Stimulated activated CD4-positive, alpha-beta T cell treated with anti-CD3 and anti-CD28 coated beads, Interleukin-4, amount 100 ng/mL, for 24 hours (primary cell): ENCODE measurements at regions not wholly inside any gene's neighbourhood (a gene's known extent, or its start where the extent isn't known, plus 50 kb on each side); places are given as distances from the start of the nearest gene placed in this dataset.
A peak's percentile ranks its signal among the peaks of the same experiment; 100 is the strongest.

Experiments used
- DNase-seq: peaks from one replicate; pipeline ENCODE4 v3.0.0-alpha.2; 2020

DNA sequence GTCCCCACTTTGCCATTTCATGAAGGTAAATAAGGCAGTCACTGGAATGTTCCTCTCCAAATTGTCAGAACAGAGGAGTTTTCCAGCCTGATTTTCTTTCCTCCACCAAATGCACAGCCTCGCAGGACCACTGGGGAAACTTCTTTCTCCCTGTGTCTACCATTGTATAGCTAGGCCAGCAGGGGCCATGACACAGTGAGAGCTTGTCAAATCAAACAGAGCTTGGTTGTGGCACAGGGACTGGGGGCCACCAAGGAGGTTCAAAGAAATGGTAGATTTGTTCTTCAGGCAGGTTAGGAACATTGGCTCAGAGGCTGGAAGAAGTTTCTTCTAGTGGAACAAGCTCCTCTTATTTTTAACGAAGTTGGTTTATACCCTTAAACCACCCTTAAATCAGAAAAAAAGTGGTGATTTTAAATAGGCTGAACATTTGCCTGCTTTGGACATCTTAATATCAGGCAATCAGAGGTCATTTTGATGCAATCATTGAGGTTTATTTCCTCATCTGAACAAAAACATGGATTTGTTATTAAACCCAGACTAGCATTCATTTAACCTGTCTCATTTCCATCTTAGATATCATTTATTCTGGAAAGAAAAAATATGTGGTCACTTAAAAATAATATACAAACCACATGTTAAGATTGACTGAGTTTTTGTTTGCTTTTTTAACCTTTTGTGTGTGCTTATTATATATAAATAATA lies 105.6 kb downstream of the GTPBP8 start:
- no peak for DNase-seq

DNA sequence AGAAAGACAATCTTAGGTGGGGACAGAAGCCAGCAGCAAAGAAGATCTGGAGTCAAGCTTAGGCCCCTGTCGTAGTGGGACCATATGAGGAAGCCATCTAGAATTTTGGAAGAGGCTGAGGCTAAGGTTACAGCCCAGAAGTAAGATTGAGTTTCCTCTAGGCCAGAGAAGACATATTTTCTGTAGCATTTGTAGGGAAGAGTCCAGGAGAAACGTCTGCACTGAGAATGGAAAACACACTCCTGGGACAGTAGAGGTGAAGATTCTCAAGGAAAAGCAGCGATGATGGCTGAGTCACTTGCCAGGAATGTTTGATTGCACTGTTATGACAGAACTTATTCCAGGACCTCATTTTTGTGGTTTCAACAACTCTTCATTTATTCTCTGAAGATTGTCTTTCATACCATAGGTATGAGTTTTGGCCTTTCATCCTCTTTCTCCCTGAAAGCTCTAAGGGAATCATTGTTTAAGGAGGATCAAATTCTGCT lies 107.2 kb downstream of the GTPBP8 start:
- DNase-seq = no peak

DNA sequence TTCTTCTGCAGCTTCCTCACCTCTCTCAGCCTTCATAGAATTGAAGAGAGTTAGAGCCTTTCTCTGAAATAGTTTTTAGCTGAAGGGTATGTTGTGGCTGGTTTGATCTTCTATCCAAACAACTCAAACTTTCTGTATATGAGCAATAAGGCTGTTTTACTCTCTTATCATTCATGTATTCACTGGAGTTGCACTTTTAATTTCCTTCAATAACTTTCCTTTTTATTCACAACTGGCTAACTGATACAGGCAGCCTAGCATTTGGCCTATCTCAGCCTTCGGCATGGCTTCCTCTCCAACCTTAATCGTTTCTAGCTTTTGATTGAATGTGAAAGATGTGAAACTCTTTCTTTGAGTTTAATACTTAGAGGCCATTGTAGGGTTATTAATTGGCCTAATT lies 109.3 kb downstream of the GTPBP8 start:
- DNase-seq = no peak

DNA sequence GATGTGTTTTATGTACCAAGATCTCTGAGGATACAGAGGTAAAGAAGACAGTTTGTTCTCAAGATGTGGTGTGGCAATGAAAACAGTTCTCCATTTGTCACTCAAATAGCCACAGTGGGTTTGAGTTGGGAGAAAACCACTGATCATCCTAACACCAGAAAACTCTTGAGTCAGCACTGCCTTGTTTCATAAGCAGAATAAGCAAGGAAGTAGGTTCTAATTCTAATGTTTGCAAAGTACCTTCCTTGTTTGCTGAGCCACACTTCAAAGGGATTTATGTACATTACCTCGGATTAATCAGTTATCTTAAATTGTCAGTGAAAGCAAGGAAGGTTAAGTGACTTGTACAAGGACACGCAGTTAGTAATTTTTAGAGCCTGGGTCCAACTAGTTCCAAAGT lies 107.8 kb upstream of the BOC start:
- DNase-seq = no peak

DNA sequence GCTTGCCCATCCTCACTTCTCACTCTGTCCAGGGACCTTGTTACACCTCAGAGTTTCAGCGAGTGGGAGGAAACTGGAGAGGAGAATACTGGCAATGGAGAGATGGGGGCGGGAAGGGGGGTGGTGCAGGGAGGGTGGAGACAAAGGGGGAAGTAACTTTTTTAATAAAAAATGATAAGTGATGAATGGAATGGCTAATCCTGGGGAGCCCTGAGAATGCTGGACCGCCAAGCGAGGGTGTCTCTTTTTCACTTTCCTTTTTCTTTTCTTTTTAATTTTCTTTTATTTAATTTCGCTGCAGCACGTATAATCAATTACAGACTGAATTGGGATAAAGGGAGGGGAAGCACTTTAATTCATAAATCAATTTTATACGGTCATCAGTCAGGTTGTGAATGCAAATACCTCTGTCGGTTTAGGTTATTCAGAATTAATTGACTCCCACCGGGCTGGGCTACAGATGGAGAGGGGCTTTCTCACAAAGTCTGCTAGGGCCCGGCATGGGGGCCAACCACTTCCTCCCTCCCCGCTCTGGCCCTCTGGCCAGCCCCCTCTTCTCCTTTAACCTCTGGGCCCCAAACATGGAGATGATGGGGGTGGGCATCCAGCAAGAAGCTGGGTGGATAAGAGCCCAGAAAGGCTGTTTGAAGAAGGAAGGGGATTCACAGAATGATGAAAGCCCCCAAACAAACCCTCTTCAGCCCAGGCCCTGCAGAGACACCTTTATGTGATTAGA lies 106.8 kb upstream of the BOC start:
- DNase-seq = no peak

DNA sequence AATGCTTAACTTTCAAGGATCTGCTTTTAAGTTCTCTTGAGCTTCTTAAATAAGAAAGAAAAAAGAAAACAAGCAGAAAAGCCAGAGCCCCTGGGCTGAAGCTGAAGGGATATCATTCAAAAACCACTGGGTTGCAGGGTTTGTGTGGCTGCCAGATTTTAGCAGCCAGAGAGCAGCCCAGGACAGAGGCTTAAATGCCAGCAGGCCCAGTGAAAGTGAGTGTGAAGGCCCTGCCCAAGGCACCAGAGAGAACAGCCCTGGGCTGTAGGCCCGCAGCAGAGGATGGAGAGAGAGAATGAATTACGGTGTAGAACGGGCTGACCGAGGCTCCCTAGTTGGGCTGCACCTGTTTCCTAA lies 106.3 kb upstream of the BOC start:
- no peak for DNase-seq

DNA sequence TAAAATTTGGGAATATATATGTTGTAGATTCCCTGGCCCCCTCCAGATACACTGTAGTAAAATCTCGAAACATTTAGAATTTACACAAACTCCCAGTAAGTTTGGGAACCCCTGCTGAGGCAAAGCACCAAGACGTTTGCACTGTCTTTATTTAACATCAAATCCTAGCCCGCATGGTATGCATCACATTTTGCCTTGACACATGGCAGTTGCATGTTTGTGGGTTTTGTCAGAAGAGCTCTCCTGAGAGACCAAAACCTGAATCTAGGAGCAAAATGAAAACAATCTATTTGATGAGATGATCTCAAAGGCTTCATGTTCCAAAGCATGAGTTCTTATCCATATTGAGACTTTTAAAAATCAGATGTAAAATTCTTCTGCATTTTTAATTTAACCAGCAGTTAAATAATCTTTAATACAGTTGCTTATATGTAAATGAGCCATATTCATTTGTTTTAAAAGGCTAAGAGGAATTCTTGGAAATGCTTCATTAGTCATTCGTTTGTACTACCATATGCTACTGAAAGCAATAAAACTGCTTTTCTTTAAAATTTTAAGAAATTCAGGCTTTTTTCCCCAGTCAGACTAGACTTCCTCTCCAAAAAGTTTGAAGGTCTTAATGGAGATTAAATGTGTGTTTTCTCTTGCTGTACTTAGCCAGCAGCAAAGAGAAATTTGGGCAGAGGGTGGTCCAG lies 105.2 kb upstream of the BOC start:
- DNase-seq = no peak

DNA sequence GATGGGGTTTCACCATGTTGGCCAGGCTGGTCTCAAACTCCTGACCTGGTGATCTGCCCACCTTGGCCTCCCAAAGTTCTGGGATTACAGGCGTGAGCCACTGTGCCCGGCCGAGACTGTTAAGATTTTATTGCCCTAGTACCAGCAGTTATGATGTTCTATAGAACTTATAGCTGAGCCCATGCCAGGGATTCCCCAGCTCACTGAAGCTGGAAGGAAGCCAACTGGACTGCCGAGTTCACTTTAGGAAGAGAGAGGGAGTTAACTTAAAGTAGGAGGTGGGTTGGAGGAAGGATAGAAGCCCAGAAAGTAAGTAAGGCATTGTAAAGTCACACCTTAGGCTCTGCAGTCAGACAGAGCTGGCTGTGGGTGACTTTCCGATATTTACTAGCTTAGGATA lies 101.1 kb upstream of the BOC start:
- DNase-seq = no peak

DNA sequence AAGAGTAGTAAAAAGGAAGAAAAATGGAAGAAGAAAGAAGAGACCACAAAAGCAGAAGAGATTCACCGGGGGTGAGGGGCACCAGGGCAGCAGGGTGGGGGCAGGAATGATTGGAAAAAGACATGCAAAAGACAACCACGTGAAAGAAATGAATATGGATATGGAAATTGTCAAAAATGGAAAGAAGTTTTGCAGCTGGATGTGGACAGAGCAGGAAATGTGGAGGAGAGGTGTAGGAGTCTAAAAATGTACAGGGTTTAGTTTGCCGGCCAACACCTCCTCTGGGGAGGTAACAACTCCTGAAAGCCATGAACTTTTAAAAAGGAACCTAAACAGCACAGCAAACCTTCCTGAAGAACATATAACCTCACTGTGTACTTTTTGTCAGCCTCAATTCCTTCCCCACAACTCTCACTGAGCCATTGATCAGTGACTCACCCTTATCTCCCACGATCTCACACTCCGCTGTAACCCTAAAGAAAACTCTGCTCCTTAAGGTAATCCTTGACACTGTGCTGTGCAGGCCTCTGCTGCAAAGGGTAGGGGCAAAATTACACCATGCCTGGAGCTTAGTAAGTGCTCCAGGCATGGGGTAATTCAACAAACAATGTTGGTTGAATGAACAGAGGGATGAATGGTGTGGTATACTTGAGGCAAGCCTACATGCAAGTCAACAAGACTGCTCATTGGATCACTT lies 100.2 kb upstream of the BOC start:
- peak; percentile 10 for DNase-seq

DNA sequence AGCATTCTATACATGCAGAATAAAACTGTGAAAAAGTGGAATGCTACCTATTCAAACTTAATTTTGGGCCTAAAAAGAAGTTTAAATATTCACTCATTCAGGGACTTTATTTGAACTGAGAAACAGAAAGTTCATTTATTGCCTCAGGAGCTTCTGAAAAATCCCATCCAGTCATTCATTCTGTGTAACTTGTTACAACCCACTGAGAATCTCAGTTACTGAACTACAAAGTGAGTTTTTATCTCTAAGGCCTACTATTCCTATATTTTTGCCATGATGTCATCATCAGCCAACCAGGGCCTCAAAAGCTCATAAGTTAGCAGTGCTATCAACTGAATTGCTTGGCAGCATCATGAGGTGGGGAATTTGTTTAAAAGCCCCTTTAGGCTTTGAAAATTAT lies 98.0 kb upstream of the BOC start:
- DNase-seq = no peak

DNA sequence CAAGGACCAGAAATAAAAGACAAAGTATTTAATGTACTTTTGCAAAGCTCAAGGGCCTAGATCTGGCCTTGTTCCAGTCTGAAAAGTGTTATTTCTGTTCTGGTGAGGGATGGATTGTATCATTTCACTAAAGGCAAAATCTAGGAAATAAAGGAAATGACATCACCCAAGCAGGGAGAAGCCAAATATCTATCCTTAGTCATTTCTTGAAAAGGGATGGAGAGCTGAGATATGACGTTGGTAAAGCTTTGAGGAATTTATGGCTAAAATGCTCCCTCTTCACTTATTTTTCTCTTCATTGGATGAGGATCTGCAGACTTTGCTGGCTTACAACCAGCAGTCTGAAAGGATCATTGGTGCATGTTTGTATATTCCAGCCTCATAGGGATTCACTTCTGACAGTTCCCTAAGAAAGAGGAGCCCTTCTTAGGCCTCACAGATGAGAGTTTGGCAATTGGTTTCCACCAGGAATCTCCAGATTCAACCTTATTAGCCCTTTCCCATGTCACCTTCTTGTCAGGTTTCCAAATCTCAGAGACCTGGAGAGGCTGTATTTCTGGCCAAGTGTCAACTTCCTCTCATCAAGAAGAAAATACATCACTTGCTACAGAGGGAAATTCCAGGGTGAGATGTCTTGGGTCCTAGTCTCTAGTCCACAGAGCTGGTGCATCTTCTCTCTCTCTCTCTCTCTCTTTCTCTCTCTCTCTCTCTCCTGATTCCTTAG lies 93.7 kb upstream of the BOC start:
- DNase-seq = no peak

DNA sequence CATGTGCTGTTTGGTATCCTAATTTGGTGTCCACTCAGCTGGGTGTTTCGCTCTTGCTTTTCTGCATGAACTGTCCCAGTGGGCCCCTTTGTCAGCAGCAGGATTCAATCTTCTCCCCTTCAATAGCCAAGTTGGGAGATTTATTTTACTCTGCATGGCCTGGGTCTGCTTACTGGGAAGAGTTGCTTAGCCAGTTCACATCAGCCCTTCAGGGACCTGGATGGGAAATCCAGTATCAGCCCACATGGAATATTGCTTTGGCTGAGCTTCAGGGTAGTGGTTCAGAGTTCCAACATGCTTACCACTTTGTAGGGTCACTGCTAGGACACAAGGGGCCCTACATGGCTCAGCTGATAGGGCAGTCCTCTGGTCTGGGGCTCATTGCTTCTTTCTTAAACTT lies 93.0 kb upstream of the BOC start:
- DNase-seq = no peak

DNA sequence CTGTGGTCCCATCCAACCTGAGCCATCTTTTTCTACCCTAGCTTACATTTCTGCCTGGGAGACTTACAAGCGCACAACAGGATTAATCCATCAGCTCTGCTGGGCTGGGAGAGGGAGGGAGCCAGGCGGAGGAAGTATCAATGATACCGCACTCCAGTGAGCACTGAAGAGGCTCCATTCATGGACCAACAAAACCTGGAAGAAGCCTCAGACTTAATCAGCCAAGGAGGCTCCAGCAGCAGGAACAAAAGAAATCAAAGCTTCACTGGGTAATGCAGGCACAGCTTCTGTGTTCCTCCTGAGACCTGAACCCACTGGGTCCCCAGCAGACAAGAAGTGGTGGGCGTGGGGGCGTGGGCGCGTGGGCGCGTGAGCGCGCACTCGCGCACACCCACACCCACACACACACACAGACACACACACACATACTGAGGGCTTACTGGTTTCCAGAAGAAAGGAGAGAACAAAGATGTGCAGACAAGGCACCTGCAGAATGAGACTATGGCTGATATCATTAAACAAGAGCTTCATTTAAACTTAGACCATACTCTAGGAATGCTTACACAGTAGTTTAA lies 87.0 kb upstream of the BOC start:
- DNase-seq = no peak

DNA sequence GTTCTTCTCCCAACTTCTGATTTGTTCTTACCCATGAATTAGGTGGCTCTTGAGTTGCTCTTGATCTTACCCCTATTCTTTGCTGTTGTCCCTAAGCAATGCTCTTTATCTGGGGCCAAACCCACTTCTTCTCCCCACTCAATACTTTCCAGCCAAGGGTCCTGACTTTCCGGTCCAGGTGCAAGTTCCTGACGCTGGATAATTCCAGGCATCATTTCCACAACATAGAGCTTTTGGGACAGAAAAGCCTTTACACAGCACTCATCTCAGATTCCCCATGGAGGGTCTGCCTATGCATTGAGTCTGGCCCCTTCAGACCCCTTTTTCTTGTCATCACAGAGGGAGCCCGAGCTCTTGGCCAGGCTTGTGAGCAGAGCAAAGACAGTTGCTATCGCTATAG lies 85.4 kb upstream of the BOC start:
- no peak for DNase-seq

DNA sequence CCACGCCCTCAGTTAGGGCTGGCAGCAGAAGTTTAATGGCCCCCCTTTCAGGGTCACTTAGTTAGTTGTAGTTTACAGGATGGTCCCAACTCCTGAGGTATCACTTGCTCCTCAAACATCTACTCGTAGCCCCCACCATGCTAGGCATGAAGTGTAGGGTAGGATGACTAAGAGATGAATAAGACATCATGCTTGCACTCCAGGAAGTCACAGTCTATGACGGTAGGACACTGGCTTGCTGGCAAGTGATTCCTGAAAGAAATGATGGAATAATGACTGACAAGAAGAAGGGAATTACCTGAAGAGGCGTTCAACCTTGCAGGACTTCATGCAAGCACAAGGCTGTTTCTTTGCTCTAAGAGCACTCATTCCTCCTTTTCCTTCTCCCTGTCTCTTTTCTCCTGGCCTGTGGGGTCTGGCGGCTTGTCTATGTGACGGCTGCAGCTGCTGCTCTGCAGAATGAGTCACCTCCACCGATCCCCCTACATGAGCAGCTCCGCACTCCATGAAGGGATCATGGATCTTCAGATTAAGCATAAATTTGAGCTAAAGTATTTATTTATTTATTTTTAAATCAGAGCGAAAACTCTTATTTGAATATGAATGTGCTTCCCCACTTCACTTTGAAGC lies 82.9 kb upstream of the BOC start:
- no peak for DNase-seq

DNA sequence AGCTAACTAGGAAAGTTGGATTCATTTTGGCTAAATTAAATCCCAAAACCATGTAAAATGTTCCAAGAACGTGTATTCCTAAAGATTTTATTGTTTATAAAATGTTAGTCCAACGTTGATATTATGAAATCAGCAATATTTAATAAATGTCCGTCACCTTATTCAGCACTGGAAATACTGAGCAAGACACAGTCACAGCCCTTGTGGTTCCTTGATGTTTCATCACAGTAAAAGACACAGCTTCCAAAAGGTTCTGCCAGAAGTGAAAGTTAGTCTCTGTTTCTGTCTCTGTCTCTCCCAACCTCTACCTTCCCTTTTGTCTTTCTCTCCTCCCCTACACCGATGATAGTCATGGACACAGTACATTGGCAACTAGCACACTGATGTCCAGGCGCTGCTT lies 82.2 kb upstream of the BOC start:
- no peak for DNase-seq

DNA sequence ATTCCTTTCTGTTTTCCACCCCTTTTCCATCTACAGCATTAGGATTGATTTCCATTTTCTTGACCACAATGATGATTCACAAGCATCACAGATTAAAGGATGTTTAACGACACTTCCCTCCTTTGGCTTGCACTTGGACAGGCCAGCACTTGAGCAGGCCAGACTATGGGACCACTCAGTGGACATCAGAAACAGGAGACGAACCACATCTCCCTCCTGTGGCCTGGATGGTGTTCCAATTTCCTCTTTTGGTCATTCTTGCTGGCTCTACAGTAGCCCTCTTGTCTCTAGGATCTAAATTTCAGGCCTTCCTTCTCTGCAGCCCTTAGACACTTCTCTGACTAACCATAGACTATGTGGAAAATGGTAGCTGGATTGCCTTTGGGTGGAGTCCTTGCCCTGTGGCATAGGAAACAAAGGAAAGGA lies 78.8 kb upstream of the BOC start:
- no peak for DNase-seq

DNA sequence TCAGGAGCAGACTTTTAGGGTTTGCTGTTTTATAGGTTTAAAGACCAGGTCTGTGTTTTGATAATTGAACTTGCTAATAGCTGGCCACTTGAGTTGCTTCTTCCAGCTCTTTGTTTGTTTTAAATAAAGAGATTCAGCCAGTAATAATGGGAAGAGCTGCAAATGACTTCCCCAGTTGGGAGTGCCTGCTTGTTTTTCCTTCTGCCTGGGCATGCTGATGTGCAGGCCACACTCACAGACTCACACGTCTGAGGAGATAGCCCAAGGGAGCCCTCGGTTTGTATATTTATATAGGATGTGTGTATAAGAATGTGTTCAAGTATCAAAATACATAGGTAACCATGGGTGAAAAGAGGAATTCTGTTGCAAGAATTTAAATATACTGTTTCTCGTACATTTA lies 78.2 kb upstream of the BOC start:
- DNase-seq = no peak

DNA sequence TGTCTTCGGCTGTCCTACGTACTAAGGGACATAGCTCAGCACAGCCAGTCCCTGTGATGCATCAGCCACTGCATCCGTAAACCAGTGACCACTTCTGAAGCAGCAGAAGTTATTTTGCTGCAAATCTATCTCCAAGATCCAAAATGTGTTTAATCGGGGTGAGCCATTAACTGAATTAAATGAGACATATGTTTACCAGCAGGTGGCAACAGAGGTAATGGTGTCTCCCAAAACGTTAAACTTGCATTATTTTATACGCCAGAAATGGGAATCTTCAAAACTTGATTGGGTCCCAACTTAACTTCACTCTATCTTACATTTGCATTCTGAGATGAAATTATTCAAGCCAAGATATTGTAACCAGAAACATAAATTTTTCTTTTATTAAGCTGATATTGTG lies 75.3 kb upstream of the BOC start:
- DNase-seq = no peak

DNA sequence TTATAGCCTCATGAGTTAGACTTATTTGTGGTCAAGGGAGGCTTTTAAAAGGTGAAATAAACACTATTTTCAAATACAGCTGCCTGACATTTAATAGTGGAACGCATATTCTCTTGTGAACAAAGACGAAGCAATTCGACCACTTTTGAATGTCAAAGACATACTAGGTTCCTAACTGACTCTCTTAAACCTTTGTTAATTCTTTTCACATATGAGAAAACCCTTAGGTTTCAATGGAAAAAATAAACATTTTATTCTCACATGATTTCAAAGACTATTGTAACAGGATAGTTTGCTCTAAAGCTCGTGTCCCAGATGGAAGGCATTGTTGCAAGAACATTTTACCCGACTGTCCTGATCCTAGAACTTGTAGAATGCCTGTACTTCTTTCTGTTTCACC lies 74.8 kb upstream of the BOC start:
- DNase-seq = no peak

DNA sequence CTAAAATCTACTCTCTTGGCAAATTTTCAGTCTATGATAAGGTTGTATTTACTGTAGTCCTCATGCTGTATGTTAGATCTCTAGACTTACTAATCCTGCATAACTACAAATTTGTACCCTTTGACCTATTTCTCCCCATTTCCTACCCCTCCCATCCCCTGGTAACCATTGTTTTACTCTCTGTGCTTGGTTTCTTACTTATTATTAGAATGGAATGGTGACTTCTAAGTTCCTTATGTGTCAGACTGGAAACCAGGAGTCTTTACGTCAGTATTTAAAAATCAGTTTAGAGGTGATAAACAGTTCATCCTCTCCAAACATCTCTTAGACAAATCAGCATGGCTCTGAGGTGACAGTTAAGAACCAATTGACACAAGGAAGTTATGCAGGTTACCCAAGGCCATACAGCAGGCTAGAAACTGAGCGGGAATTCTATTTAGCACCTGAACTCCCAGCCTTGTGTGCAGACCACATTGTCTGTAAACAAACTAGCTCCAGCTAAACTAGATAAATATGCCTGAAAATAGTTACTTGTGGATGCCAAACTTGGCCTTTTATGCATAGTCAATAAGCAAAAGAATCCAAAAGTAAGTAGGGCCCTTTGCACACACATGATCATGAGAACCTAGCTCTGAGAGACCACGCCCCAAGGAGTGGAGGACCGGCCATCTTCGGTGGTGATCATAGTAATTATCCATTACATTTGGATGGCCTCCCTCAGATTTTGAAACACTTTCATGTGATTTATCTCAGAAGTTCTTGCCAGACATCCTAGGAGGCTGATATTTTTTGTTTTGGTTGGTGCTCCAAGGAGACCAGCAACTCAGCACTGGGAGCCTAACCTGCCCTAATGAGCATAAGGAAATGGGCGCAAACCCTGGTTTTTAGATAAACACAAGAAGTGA lies 72.3 kb upstream of the BOC start:
- no peak for DNase-seq
